ENCODE measurements at regions not wholly inside any gene's neighbourhood (a gene's known extent, or its start where the extent isn't known, plus 50 kb on each side); places are given as distances from the start of the nearest gene placed in this dataset.

DNA sequence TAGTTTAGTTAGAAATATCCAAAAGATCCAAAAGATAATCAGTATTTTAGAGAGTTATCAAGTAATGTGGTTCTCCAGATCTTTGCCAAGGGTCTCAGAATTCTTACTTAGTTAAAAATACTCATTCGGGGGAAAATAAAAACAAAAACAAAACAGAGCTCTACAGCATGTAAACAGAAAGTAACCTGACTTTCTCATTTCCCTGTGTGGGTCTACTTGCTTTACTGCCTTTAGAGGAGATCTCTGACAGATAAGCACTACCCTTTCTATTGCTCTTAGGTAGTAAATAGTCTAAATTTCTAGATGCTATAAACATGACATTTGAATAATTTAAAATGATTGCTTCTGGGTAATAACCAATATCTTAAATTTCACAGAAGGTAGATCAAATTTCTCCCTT is 371.8 kb downstream of the RPL10L start:
- CTCF ChIA-PET: no interaction called here
- H3K9me2 ChIP-seq: no peaks in the 10 kb centered on the region
- POLR2A ChIA-PET: no interaction called here
- no peaks in the 10 kb centered on the region for H3K9me3 ChIP-seq
- no peaks in the 10 kb centered on the region for H4K20me1 ChIP-seq (ENCODE audit: insufficient read depth)
- WGBS (ENCODE audit: low lambda C conversion rate): 0% methylated on average over 1 of the region's 1 CpG
- H3K4me1 ChIP-seq (ENCODE audit: control insufficient read depth in 1 of 2, insufficient read depth in 2 of 2, low read depth in 1 of 2, low read length in 1 of 2): no peaks in the 10 kb centered on the region
- no peaks in the 10 kb centered on the region for H3K36me3 ChIP-seq (replicated peaks in 1 of 2; ENCODE audit: control insufficient read depth in 1 of 2, insufficient read depth in 2 of 2, low read length in 1 of 2)
- no peak overlapping the region for H3K9ac ChIP-seq
- no peak overlapping the region for H3K27ac ChIP-seq (ENCODE audit: low read depth in 2 of 2, low read length in 1 of 2)
- TF ChIP-seq, protein P1, sequence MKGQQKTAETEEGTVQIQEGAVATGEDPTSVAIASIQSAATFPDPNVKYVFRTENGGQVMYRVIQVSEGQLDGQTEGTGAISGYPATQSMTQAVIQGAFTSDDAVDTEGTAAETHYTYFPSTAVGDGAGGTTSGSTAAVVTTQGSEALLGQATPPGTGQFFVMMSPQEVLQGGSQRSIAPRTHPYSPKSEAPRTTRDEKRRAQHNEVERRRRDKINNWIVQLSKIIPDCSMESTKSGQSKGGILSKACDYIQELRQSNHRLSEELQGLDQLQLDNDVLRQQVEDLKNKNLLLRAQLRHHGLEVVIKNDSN (IDR thresholded peaks at IDR 0.05; ENCODE audit: borderline replicate concordance, low read depth): no peak
- TF ChIP-seq RAD21 (IDR thresholded peaks at IDR 0.05; ENCODE audit: low read length) (no peak), MEF2A (IDR thresholded peaks at IDR 0.05; ENCODE audit: borderline replicate concordance, low read depth) (no peak), FOSL2 (IDR thresholded peaks at IDR 0.05; ENCODE audit: borderline replicate concordance, low read depth) (no peak), TEAD4 (IDR thresholded peaks at IDR 0.05; ENCODE audit: borderline replicate concordance, insufficient read depth) (no peak)
- no peak overlapping the region for H3K4me3 ChIP-seq (ENCODE audit: low read depth in 2 of 2, low read length in 1 of 2)
- H3K4me2 ChIP-seq: no peak overlapping the region
- DNase-seq: no peak
- H2AFZ ChIP-seq (ENCODE audit: low read depth): no peak overlapping the region
- H3F3A ChIP-seq (replicated peaks; ENCODE audit: insufficient read depth): no peaks in the 10 kb centered on the region
- H3K27me3 ChIP-seq (ENCODE audit: insufficient read depth): no peaks in the 10 kb centered on the region
- no peaks in the 10 kb centered on the region for H3K79me2 ChIP-seq (ENCODE audit: insufficient read depth)

- H3K9me2 ChIP-seq: no peaks in the 10 kb centered on the region
- no peaks in the 10 kb centered on the region for H3K27me3 ChIP-seq (ENCODE audit: insufficient read depth)
- H3K9ac ChIP-seq: no peak overlapping the region
- no peak overlapping the region for H3K4me2 ChIP-seq
- no peak overlapping the region for H3K27ac ChIP-seq (ENCODE audit: low read depth in 2 of 2, low read length in 1 of 2)
- no peaks in the 10 kb centered on the region for H3K9me3 ChIP-seq
- no peak overlapping the region for H3K4me3 ChIP-seq (ENCODE audit: low read depth in 2 of 2, low read length in 1 of 2)
- DNase-seq: no peak
- no peaks in the 10 kb centered on the region for H3K4me1 ChIP-seq (ENCODE audit: control insufficient read depth in 1 of 2, insufficient read depth in 2 of 2, low read depth in 1 of 2, low read length in 1 of 2)
- TF ChIP-seq MEF2A (IDR thresholded peaks at IDR 0.05; ENCODE audit: borderline replicate concordance, low read depth): no peak
- no peak for TF ChIP-seq FOXM1 (IDR thresholded peaks at IDR 0.05; ENCODE audit: low read depth)
- TF ChIP-seq REST (IDR thresholded peaks at IDR 0.05; ENCODE audit: low read depth, low read length): no peak
- TF ChIP-seq GATA2 (CRISPR knock-in tag; IDR thresholded peaks at IDR 0.05): no peak
- TF ChIP-seq ZBTB33 (IDR thresholded peaks at IDR 0.05; ENCODE audit: borderline replicate concordance, low read depth): no peak
- TF ChIP-seq SIN3A (IDR thresholded peaks at IDR 0.05; ENCODE audit: borderline replicate concordance, low read depth, low read length): no peak
- no peak for TF ChIP-seq EP300 (IDR thresholded peaks at IDR 0.05; ENCODE audit: borderline replicate concordance in 1 of 2, low read depth in 1 of 2, low read length in 1 of 2)
- TF ChIP-seq POLR2AphosphoS5 (IDR thresholded peaks at IDR 0.05; ENCODE audit: low read depth, low read length): no peak
- TF ChIP-seq YY1 (IDR thresholded peaks at IDR 0.05; ENCODE audit: low read depth): no peak
- TF ChIP-seq TEAD4 (IDR thresholded peaks at IDR 0.05; ENCODE audit: borderline replicate concordance, insufficient read depth): no peak
- TF ChIP-seq RCOR1 (IDR thresholded peaks at IDR 0.05; ENCODE audit: low read length): no peak
- no peak for TF ChIP-seq FOXJ3 (CRISPR knock-in tag; IDR thresholded peaks at IDR 0.05)
- no peak for TF ChIP-seq RAD21 (IDR thresholded peaks at IDR 0.05; ENCODE audit: low read length)
- TF ChIP-seq, protein P1 (IDR thresholded peaks at IDR 0.05; ENCODE audit: borderline replicate concordance, low read depth): no peak
- POLR2A ChIA-PET: no interaction called here
- CTCF ChIA-PET: no interaction called here
- H3F3A ChIP-seq (replicated peaks; ENCODE audit: insufficient read depth): no peaks in the 10 kb centered on the region
- H4K20me1 ChIP-seq (ENCODE audit: insufficient read depth): no peaks in the 10 kb centered on the region
- 1% methylated on average over 6 of the region's 6 CpGs for WGBS (ENCODE audit: low lambda C conversion rate)
- H2AFZ ChIP-seq (ENCODE audit: low read depth): no peak overlapping the region
- H3K79me2 ChIP-seq (ENCODE audit: insufficient read depth): no peaks in the 10 kb centered on the region
- H3K36me3 ChIP-seq (replicated peaks in 1 of 2; ENCODE audit: control insufficient read depth in 1 of 2, insufficient read depth in 2 of 2, low read length in 1 of 2): no peaks in the 10 kb centered on the region
Observed at GRCh38 chr14:46279327-46279726, 372.3 kb downstream of the RPL10L start.

Data from SK-N-SH (cell line).